NCI-H2196 (cell line): ENCODE measurements at regions not wholly inside any gene's neighbourhood (a gene's known extent, or its start where the extent isn't known, plus 50 kb on each side); places are given as distances from the start of the nearest gene placed in this dataset.

ENCODE experiments used
- DNase-seq: peaks from one replicate; lab custom pipeline; 2025; ENCODE audit not compliant: unreplicated experiment; lab: John Stamatoyannopoulos, UW

- no peak for DNase-seq
Measured at GRCh38 chr6:1257778-1258177, 54.1 kb upstream of the FOXQ1 start.

- no peak for DNase-seq
Measured at GRCh38 chr6:1256435-1257008, 55.4 kb upstream of the FOXQ1 start.

- DNase-seq: no peak
Measured at GRCh38 chr6:1255636-1256365, 56.1 kb upstream of the FOXQ1 start.

- DNase-seq: no peak
Measured at GRCh38 chr6:1254326-1254725, 57.6 kb upstream of the FOXQ1 start.

GRCh38 chr6:1253816-1254215, 58.1 kb upstream of the FOXQ1 start:
- DNase-seq: no peak

GRCh38 chr6:1251198-1252155, 60.4 kb upstream of the FOXQ1 start:
- DNase-seq: no peak

GRCh38 chr6:1250489-1251197, 61.3 kb upstream of the FOXQ1 start:
- DNase-seq: no peak

GRCh38 chr6:1247894-1248293, 64.0 kb upstream of the FOXQ1 start:
- no peak for DNase-seq

GRCh38 chr6:1247056-1247455, 64.8 kb upstream of the FOXQ1 start:
- DNase-seq: no peak

- no peak for DNase-seq
Measured at GRCh38 chr6:1244941-1245340, 67.0 kb upstream of the FOXQ1 start.

- no peak for DNase-seq
Measured at GRCh38 chr6:1244278-1244677, 67.6 kb upstream of the FOXQ1 start.

GRCh38 chr6:1242446-1242845, 69.5 kb upstream of the FOXQ1 start:
- no peak for DNase-seq

GRCh38 chr6:1242021-1242420, 69.9 kb upstream of the FOXQ1 start:
- DNase-seq: no peak

- DNase-seq: no peak
Measured at GRCh38 chr6:1240766-1241318, 71.1 kb upstream of the FOXQ1 start.

GRCh38 chr6:1239805-1240204, 72.1 kb upstream of the FOXQ1 start:
- DNase-seq: no peak

- DNase-seq: no peak
Measured at GRCh38 chr6:1238040-1238439, 73.9 kb upstream of the FOXQ1 start.

- no peak for DNase-seq
Measured at GRCh38 chr6:1237636-1238035, 74.3 kb upstream of the FOXQ1 start.

GRCh38 chr6:1235825-1236224, 76.1 kb upstream of the FOXQ1 start:
- no peak for DNase-seq

- no peak for DNase-seq
Measured at GRCh38 chr6:1233924-1234323, 78.0 kb upstream of the FOXQ1 start.

- no peak for DNase-seq
Measured at GRCh38 chr6:1232578-1232977, 79.3 kb upstream of the FOXQ1 start.

GRCh38 chr6:1231941-1232340, 80.0 kb upstream of the FOXQ1 start:
- DNase-seq: no peak
